T-cell (primary cell): ENCODE measurements at regions not wholly inside any gene's neighbourhood (a gene's known extent, or its start where the extent isn't known, plus 50 kb on each side); places are given as distances from the start of the nearest gene placed in this dataset.

ENCODE experiments used
- ATAC-seq, 4 experiments: fragments of 200-7000 bp in 3 of 4; fragments of 150-1000 bp in 1 of 4; cut with Tn5 transposase; replicated peaks in 1 of 4; 1 replicate in 3 of 4; 2 replicates in 1 of 4; pipeline ENCODE4 v1.10.0; 2021; ENCODE audit warnings: moderate library complexity in 3 of 4, mild to moderate bottlenecking in 2 of 4, moderate number of reproducible peaks in 1 of 4
- CTCF ChIA-PET, 2 donors: fragments of 300-600 bp; sonication (Branson Sonifier 250); formaldehyde crosslinking; loops; one replicate each; lab custom pipeline; 2022; ENCODE audit warnings: antibody characterized with exemption in 2 of 2; lab: Charles Lee
- POLR2A ChIA-PET, 2 donors: fragments of 300-600 bp; sonication (Branson Sonifier 250); formaldehyde crosslinking; loops; one replicate each; lab custom pipeline; 2022; ENCODE audit warnings: antibody characterized with exemption in 2 of 2; lab: Charles Lee
- DNase-seq, 35 experiments: peaks; one replicate each; pipeline versions ENCODE4 v3.0.0 to v3.0.0-alpha.2; 2013 to 2023
- H3K27ac ChIP-seq: one replicate; pipeline ENCODE4 v1.5.1; 2013; ENCODE audit warnings: low read length
- H3K27me3 ChIP-seq, 2 experiments: replicated peaks in 1 of 2; 1 replicate in 1 of 2; 2 replicates in 1 of 2; pipeline versions ENCODE4 v1.6.1 to v1.7.0; 2013; ENCODE audit warnings: low read length in 1 of 2, mixed read lengths in 1 of 2; ENCODE audit not compliant: control insufficient read depth in 2 of 2, insufficient read depth in 2 of 2; ENCODE audit errors: extremely low read depth in 1 of 2
- H3K36me3 ChIP-seq, 2 donors: 1 replicate in 1 of 2; 2 replicates in 1 of 2; pipeline versions ENCODE4 v1.6.1 to v1.7.0; 2013; ENCODE audit warnings: low read length in 1 of 2; ENCODE audit not compliant: control insufficient read depth in 2 of 2, insufficient read depth in 1 of 2; ENCODE audit errors: extremely low read depth in 1 of 2
- H3K4me1 ChIP-seq, 2 experiments: 1 replicate in 1 of 2; 2 replicates in 1 of 2; pipeline versions ENCODE4 v1.6.1 to v1.7.0; 2013; ENCODE audit warnings: low read length in 2 of 2, mixed read lengths in 1 of 2; ENCODE audit not compliant: insufficient read depth in 2 of 2, control insufficient read depth in 1 of 2; ENCODE audit errors: extremely low read depth in 1 of 2
- H3K4me3 ChIP-seq, 2 donors: 1 replicate in 1 of 2; 2 replicates in 1 of 2; pipeline versions ENCODE4 v1.5.1 to v1.7.0; 2013; ENCODE audit warnings: mild to moderate bottlenecking in 2 of 2, low read length in 1 of 2, moderate library complexity in 1 of 2; ENCODE audit not compliant: control insufficient read depth in 1 of 2; ENCODE audit errors: extremely low read depth in 1 of 2
- H3K9me3 ChIP-seq: 2 replicates; pipeline ENCODE4 v1.7.0; 2013
- H3K27ac Mint-ChIP-seq, 2 donors: one replicate each; pipeline ENCODE4 v1.8.0; 2020 to 2021; ENCODE audit warnings: mild to moderate bottlenecking in 2 of 2, mixed read lengths in 2 of 2
- H3K27me3 Mint-ChIP-seq, 2 donors: one replicate each; pipeline ENCODE4 v1.8.0; 2021 to 2022; ENCODE audit warnings: mixed read lengths in 2 of 2
- H3K36me3 Mint-ChIP-seq: one replicate; pipeline ENCODE4 v1.8.0; 2021; ENCODE audit warnings: mixed read lengths
- H3K4me1 Mint-ChIP-seq, 3 donors: one replicate each; pipeline ENCODE4 v1.8.0; 2020 to 2022; ENCODE audit warnings: mixed read lengths in 3 of 3, mild to moderate bottlenecking in 1 of 3
- H3K4me3 Mint-ChIP-seq, 3 donors: one replicate each; pipeline ENCODE4 v1.8.0; 2020 to 2022; ENCODE audit warnings: mild to moderate bottlenecking in 3 of 3, mixed read lengths in 3 of 3, moderate library complexity in 3 of 3
- H3K9me3 Mint-ChIP-seq, 3 donors: one replicate each; pipeline ENCODE4 v1.8.0; 2020 to 2022; ENCODE audit warnings: mixed read lengths in 3 of 3
- WGBS: methylation state at CpG from one replicate; pipeline ENCODE4 v1.1.5; 2013; ENCODE audit warnings: missing lambda C conversion rate; ENCODE audit not compliant: insufficient coverage; 5-methylcytosine and 5-hydroxymethylcytosine counted together

DNA sequence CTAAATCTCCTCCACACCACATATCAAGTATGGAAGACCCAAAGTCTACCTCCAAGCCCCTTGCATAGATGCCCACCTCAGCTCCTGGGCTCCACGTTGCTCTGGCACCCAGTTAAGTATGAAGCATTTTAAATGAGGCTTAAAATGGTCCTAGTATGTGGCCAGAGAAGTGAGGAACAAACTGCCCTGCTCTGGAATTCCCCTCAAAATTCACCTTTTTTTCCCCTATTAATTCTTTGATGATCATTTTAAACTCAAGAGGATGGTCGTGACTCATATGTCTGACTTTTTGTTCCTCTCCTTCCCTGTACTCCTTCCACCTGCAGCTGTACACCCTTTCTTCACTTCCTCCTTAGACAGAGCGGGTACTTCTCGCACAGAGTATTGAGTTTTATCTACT is 234.5 kb upstream of the MYOCD start:
- Histone ChIP-seq H3K36me3 (no peaks in the 10 kb centered on the region), H3K9me3 (no peaks in the 10 kb centered on the region), H3K4me1 (no peaks in the 10 kb centered on the region), H3K27ac (no peak overlapping the region), H3K4me3 (no peak overlapping the region), H3K27me3 (no peaks in the 10 kb centered on the region)
- H3K27me3 Mint-ChIP-seq, result no peaks in the 10 kb centered on the region
- CTCF ChIA-PET, result no interaction called here
- WGBS, result 33% methylated on average over 1 of the region's 4 CpGs
- H3K4me3 Mint-ChIP-seq, result no peak overlapping the region
- DNase-seq (no peak), ATAC-seq (no peak)
- H3K36me3 Mint-ChIP-seq, result no peaks in the 10 kb centered on the region
- peaks cover 12 to 30% (median 25%) of the 10 kb centered on the region in 3 donors for H3K9me3 Mint-ChIP-seq
- no peaks in the 10 kb centered on the region for H3K4me1 Mint-ChIP-seq
- POLR2A ChIA-PET, result no interaction called here
- no peak overlapping the region for H3K27ac Mint-ChIP-seq

GRCh38 chr17:12438212-12438611 is 227.5 kb upstream of the MYOCD start:
- ChIA-PET CTCF (no interaction called here), POLR2A (no interaction called here)
- Histone ChIP-seq H3K9me3 (peaks cover 2% of the 10 kb centered on the region), H3K27ac (no peak overlapping the region), H3K27me3 (no peaks in the 10 kb centered on the region), H3K4me3 (no peak overlapping the region), H3K4me1 (no peaks in the 10 kb centered on the region), H3K36me3 (no peaks in the 10 kb centered on the region)
- Mint-ChIP-seq H3K27me3 (no peaks in the 10 kb centered on the region), H3K36me3 (no peaks in the 10 kb centered on the region), H3K4me1 (no peaks in the 10 kb centered on the region), H3K27ac (no peak overlapping the region), H3K4me3 (no peak overlapping the region), H3K9me3 (peaks cover 9 to 34% (median 34%) of the 10 kb centered on the region in 3 donors)
- WGBS, result 65% methylated on average over 2 of the region's 6 CpGs
- no peak for ATAC-seq
- no peak for DNase-seq

DNA sequence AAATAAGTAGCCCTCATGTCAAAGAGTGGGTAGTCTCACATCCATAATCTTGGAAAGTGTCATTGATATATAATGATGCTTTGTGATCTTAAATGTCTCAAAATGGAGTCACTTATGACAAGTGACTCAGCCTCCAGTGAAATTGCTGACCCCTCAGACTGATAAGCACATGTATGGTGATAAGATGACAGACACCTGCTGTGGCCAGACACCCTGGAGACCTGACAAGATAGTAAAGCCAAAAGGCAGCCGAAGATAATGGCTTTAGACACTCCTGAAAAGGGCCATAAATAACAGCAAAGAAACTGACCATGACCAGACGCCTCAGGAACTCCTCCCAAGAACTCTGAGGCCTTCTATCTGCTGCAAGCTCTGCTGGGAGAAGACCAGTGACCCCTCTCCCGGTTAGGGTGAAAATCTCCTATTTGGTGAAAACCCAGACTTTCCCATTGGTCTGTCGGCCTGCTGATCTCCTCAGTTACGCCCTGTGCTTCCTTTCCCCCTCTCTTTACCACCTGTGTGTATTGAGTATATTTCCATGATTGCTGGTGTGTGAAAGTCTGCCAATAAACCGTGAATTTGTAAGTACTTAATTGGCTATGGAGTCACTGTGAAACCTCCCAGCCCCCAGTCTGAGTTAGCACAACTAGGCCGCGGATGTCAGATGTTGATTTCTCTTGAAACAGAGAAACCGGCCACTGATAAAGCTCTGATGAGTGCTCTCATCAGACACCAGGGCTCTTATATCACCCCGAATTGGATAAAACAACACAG is 226.7 kb upstream of the MYOCD start:
- H3K4me3 ChIP-seq, result no peak overlapping the region
- no peak for ATAC-seq
- CTCF ChIA-PET, result no interaction called here
- H3K27me3 Mint-ChIP-seq, result no peaks in the 10 kb centered on the region
- no peaks in the 10 kb centered on the region for H3K27me3 ChIP-seq
- no peaks in the 10 kb centered on the region for H3K36me3 Mint-ChIP-seq
- no peak overlapping the region for H3K27ac ChIP-seq
- POLR2A ChIA-PET, result no interaction called here
- no peaks in the 10 kb centered on the region for H3K4me1 ChIP-seq
- no peak for DNase-seq
- no peak overlapping the region for H3K27ac Mint-ChIP-seq
- no peaks in the 10 kb centered on the region for H3K36me3 ChIP-seq
- H3K9me3 Mint-ChIP-seq, result peaks cover 9 to 31% (median 31%) of the 10 kb centered on the region in 3 donors
- H3K4me3 Mint-ChIP-seq, result no peak overlapping the region
- no peaks in the 10 kb centered on the region for H3K4me1 Mint-ChIP-seq
- 43% methylated on average over 3 of the region's 10 CpGs for WGBS
- peaks cover 2% of the 10 kb centered on the region for H3K9me3 ChIP-seq

- Mint-ChIP-seq H3K27me3 (no peaks in the 10 kb centered on the region), H3K9me3 (peaks cover 2 to 18% (median 16%) of the 10 kb centered on the region in 3 donors), H3K4me3 (no peak overlapping the region), H3K27ac (no peak overlapping the region), H3K36me3 (no peaks in the 10 kb centered on the region), H3K4me1 (no peaks in the 10 kb centered on the region)
- ATAC-seq (no peak), DNase-seq (no peak)
- ChIA-PET CTCF (no interaction called here), POLR2A (no interaction called here)
- Histone ChIP-seq H3K4me1 (no peaks in the 10 kb centered on the region), H3K36me3 (no peaks in the 10 kb centered on the region), H3K9me3 (peaks cover 2% of the 10 kb centered on the region), H3K27me3 (no peaks in the 10 kb centered on the region), H3K27ac (no peak overlapping the region), H3K4me3 (no peak overlapping the region)
- WGBS, result no CpG with 5 or more reads among the region's 1 CpG
Measured at GRCh38 chr17:12445331-12445730, 220.4 kb upstream of the MYOCD start.

GRCh38 chr17:12457493-12457892 is 208.2 kb upstream of the MYOCD start:
- DNase-seq (no peak), ATAC-seq (no peak)
- Mint-ChIP-seq H3K9me3 (peaks cover 0 to 11% (median 11%) of the 10 kb centered on the region in 3 donors), H3K27ac (no peak overlapping the region), H3K27me3 (no peaks in the 10 kb centered on the region), H3K4me3 (no peak overlapping the region), H3K36me3 (peaks cover 3% of the 10 kb centered on the region), H3K4me1 (no peaks in the 10 kb centered on the region)
- CTCF ChIA-PET, result no interaction called here
- H3K27me3 ChIP-seq, result no peaks in the 10 kb centered on the region
- POLR2A ChIA-PET, result interaction anchor here in 1 of 2 donors (0.6 kb wide), 1 partner anchor 12 kb away, joined by 3 read pairs; no protein-coding TSS in a partner anchor
- no peaks in the 10 kb centered on the region for H3K4me1 ChIP-seq
- no peaks in the 10 kb centered on the region for H3K36me3 ChIP-seq
- peaks cover 3% of the 10 kb centered on the region for H3K9me3 ChIP-seq
- no peak overlapping the region for H3K27ac ChIP-seq
- H3K4me3 ChIP-seq, result no peak overlapping the region
- 80% methylated on average over 1 of the region's 1 CpG for WGBS

DNA sequence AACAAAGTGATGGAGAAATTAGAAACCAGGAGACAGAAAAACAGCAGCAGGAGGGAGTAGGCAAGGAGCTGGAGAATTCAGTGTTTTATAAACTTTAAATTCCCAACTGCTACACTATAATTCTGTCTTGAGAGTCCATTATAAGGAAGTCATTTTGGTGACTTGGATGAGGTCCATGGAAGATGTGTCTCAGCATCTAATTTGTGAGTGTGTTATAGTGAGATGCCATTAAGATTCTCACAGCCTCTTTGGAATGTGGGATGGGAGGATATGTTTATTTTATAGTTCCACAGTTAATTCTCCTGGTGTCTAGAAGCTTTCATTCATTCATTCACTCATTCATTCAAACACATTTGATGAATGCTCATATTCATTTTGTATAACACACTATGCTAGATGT is 206.0 kb upstream of the MYOCD start:
- POLR2A ChIA-PET, result no interaction called here
- Mint-ChIP-seq H3K27me3 (no peaks in the 10 kb centered on the region), H3K36me3 (peaks cover 3% of the 10 kb centered on the region), H3K4me1 (no peaks in the 10 kb centered on the region), H3K9me3 (peaks cover 4 to 11% (median 11%) of the 10 kb centered on the region in 3 donors), H3K27ac (no peak overlapping the region), H3K4me3 (no peak overlapping the region)
- Histone ChIP-seq H3K4me1 (no peaks in the 10 kb centered on the region), H3K27me3 (no peaks in the 10 kb centered on the region), H3K36me3 (no peaks in the 10 kb centered on the region), H3K4me3 (no peak overlapping the region), H3K27ac (no peak overlapping the region), H3K9me3 (peaks cover 3% of the 10 kb centered on the region)
- ATAC-seq (no peak), DNase-seq (no peak)
- CTCF ChIA-PET, result no interaction called here
